HepG2 (cell line): ENCODE measurements at regions not wholly inside any gene's neighbourhood (a gene's known extent, or its start where the extent isn't known, plus 50 kb on each side); places are given as distances from the start of the nearest gene placed in this dataset.

ENCODE experiments used
- ATAC-seq: fragments of 200-7000 bp; cut with Tn5 transposase; 3 replicates; pipeline ENCODE4 v1.9.1; 2020; ENCODE audit warnings: mild to moderate bottlenecking, moderate library complexity
- BruUV-seq: library from RNA; stranded (reverse); fragments of 400-500 nt; replicated peaks from 2 replicates; lab custom pipeline; 2021; lab: Mats Ljungman, UMichigan
- CTCF ChIA-PET: fragments of 300-600 bp; formaldehyde crosslinking; extraction: SDS; loops from one replicate; lab custom pipeline; 2021; ENCODE audit warnings: low total read pairs, inconsistent platforms, low intra/inter-chr PET ratio; lab: Yijun Ruan, JAX
- POLR2A ChIA-PET: fragments of 350-600 bp; sonication (Branson Sonifier 250); formaldehyde crosslinking; loops from one replicate; lab custom pipeline; 2020; ENCODE audit warnings: antibody characterized with exemption, inconsistent platforms; lab: Yijun Ruan, JAX
- DNase-seq: peaks from one replicate; pipeline ENCODE4 v3.0.0-alpha.2; 2015; ENCODE audit warnings: low spot score
- FAIRE-seq: peaks from 3 replicates; lab custom pipeline; 2011; peaks lifted over from hg19 to GRCh38; lab: Jason Lieb, UNC
- H2AFZ ChIP-seq: one replicate; pipeline ENCODE4 v1.6.1; 2011; ENCODE audit warnings: low read length, inconsistent platforms
- H3K27ac ChIP-seq: fragments of 300-600 bp; 3 replicates; pipeline ENCODE4 v1.8.0; 2011; ENCODE audit warnings: mixed run types, mild to moderate bottlenecking, mixed read lengths, low read length, inconsistent platforms; ENCODE audit not compliant: insufficient read depth; ENCODE audit errors: extremely low read length
- H3K27me3 ChIP-seq, 2 experiments: fragments of 200-600 bp in 1 of 2; 2 replicates in 1 of 2; 3 replicates in 1 of 2; pipeline versions ENCODE4 v1.6.0 to v1.8.0; 2011; ENCODE audit warnings: low read length in 2 of 2, mild to moderate bottlenecking in 2 of 2, moderate library complexity in 2 of 2, inconsistent platforms in 1 of 2; ENCODE audit not compliant: insufficient read depth in 2 of 2, control insufficient read depth in 1 of 2
- H3K36me3 ChIP-seq, 2 experiments: fragments of 200-600 bp in 1 of 2; replicated peaks in 1 of 2; 2 replicates in 1 of 2; 3 replicates in 1 of 2; pipeline versions ENCODE4 v1.5.1 to v1.8.0; 2011; ENCODE audit warnings: low read length in 2 of 2, inconsistent platforms in 1 of 2; ENCODE audit not compliant: insufficient read depth in 2 of 2, control insufficient read depth in 1 of 2
- H3K4me1 ChIP-seq: 2 replicates; pipeline ENCODE4 v1.5.1; 2012; ENCODE audit warnings: low read length, inconsistent platforms; ENCODE audit not compliant: insufficient read depth
- H3K4me2 ChIP-seq: 2 replicates; pipeline ENCODE4 v1.6.0; 2011; ENCODE audit warnings: low read depth, low read length, inconsistent platforms
- H3K4me3 ChIP-seq, 3 experiments: fragments of 200-600 bp in 1 of 3; sonication (generic), shearing (Covaris generic) in 1 of 3; replicated peaks in 1 of 3; 2 replicates each; pipeline ENCODE4 v1.5.1; 2011 to 2016; ENCODE audit warnings: low read length in 3 of 3, inconsistent platforms in 2 of 3, low read depth in 2 of 3, mild to moderate bottlenecking in 2 of 3, control low read depth in 1 of 3, mixed read lengths in 1 of 3; ENCODE audit not compliant: insufficient read depth in 1 of 3
- H3K79me2 ChIP-seq: one replicate; pipeline ENCODE4 v1.6.1; 2011; ENCODE audit warnings: low read length, inconsistent platforms; ENCODE audit not compliant: insufficient read depth
- H3K9ac ChIP-seq: 2 replicates; pipeline ENCODE4 v1.6.0; 2011; ENCODE audit warnings: mild to moderate bottlenecking, low read depth, low read length, inconsistent platforms; ENCODE audit not compliant: insufficient read depth
- H3K9me3 ChIP-seq: 2 replicates; pipeline ENCODE4 v1.5.1; 2012; ENCODE audit warnings: mild to moderate bottlenecking, low read length
- H4K20me1 ChIP-seq: 2 replicates; pipeline ENCODE4 v1.6.0; 2011; ENCODE audit warnings: inconsistent platforms, mild to moderate bottlenecking, low read length, moderate library complexity; ENCODE audit not compliant: insufficient read depth
- ARID5B ChIP-seq: IDR thresholded peaks from 2 replicates; pipeline ENCODE4 v1.4.0; 2020; ENCODE audit warnings: mild to moderate bottlenecking, missing genetic modification reagents
- CCDC6 ChIP-seq: sonication (generic); formaldehyde crosslinking; IDR thresholded peaks from 2 replicates; pipeline ENCODE4 v1.8.1; 2022; ENCODE audit warnings: mild to moderate bottlenecking, missing genetic modification reagents, moderate library complexity
- CEBPG ChIP-seq: IDR thresholded peaks from 2 replicates; pipeline ENCODE4 v1.6.1; 2016
- HOXA7 ChIP-seq: sonication (generic); formaldehyde crosslinking; IDR thresholded peaks from 2 replicates; pipeline ENCODE4 v1.8.1; 2022; ENCODE audit warnings: mild to moderate bottlenecking, missing genetic modification reagents, moderate library complexity
- MBNL3 ChIP-seq: fragments of 250-450 bp; sonication (Bioruptor Pico); conservative IDR thresholded peaks from 2 replicates; pipeline ENCODE4 v1.8.0; 2022; ENCODE audit warnings: mild to moderate bottlenecking, inconsistent platforms
- MXD4 ChIP-seq: IDR thresholded peaks from 2 replicates; pipeline ENCODE4 v1.6.1; 2016; ENCODE audit warnings: mild to moderate bottlenecking, missing biosample characterization, missing genetic modification reagents
- ZBTB49 ChIP-seq: sonication (generic); formaldehyde crosslinking; IDR thresholded peaks from 2 replicates; pipeline ENCODE4 v1.4.0; 2020; ENCODE audit warnings: missing genetic modification reagents, borderline replicate concordance
- ZNF333 ChIP-seq: sonication (generic); formaldehyde crosslinking; IDR thresholded peaks from 2 replicates; pipeline ENCODE4 v1.4.0; 2020; ENCODE audit warnings: mild to moderate bottlenecking, missing genetic modification reagents, borderline replicate concordance
- ZNF687 ChIP-seq: sonication (generic); formaldehyde crosslinking; IDR thresholded peaks from 2 replicates; pipeline ENCODE4 v1.5.1; 2020; ENCODE audit warnings: mild to moderate bottlenecking, missing genetic modification reagents, moderate library complexity
- ZNF761 ChIP-seq: sonication (generic); formaldehyde crosslinking; conservative IDR thresholded peaks from 2 replicates; pipeline ENCODE4 v1.4.0; 2020; ENCODE audit warnings: mild to moderate bottlenecking, missing genetic modification reagents
- ZNF878 ChIP-seq: sonication (generic); formaldehyde crosslinking; IDR thresholded peaks from 2 replicates; pipeline ENCODE4 v1.8.1; 2023; ENCODE audit warnings: mild to moderate bottlenecking, missing genetic modification reagents, moderate library complexity
- ZNF879 ChIP-seq: sonication (generic); formaldehyde crosslinking; IDR thresholded peaks from 2 replicates; pipeline ENCODE4 v1.8.1; 2023; ENCODE audit warnings: missing genetic modification reagents
- WGBS: methylation state at CpG from one replicate; pipeline ENCODE4 v1.1.6; 2017; ENCODE audit warnings: low lambda C conversion rate; 5-methylcytosine and 5-hydroxymethylcytosine counted together
- in situ Hi-C: cut with HindIII; loops from 2 replicates; pipeline ENCODE4 v1.10.0; 2017; ENCODE audit warnings: low pct_unique_long_range_greater_than_20kb; ENCODE audit not compliant: extremely low pct_ligation_motif_present
- intact Hi-C: fragments of 100-400 bp; cut with micrococcal nuclease; formaldehyde crosslinking; loops from one replicate; pipeline ENCODE4 v1.10.0; 2022; ENCODE audit not compliant: unreplicated experiment

- ChIA-PET CTCF (no interaction called here), POLR2A (no interaction called here)
- Histone ChIP-seq H2AFZ (no peak overlapping the region), H3K27me3 (peaks cover 0 to 6% of the 10 kb centered on the region in 2 experiments; a peak in 1 of 5 replicates), H3K4me2 (no peak overlapping the region), H3K79me2 (no peaks in the 10 kb centered on the region), H4K20me1 (no peaks in the 10 kb centered on the region), H3K9ac (no peak overlapping the region), H3K4me3 (no peak overlapping the region), H3K4me1 (peaks cover 2% of the 10 kb centered on the region), H3K9me3 (no peaks in the 10 kb centered on the region), H3K27ac (no peak overlapping the region), H3K36me3 (no peaks in the 10 kb centered on the region)
- DNase-seq (no peak), FAIRE-seq (no peak), ATAC-seq (no peak)
- BruUV-seq = no TSS peak
- in situ Hi-C loops (no loop called here), intact Hi-C loops (no loop called here)
- 36% methylated on average over 5 of the region's 5 CpGs for WGBS
- TF ChIP-seq ZBTB49 = no peak
- TF ChIP-seq ZNF879 (CRISPR knock-in tag) = no peak
- no peak for TF ChIP-seq MXD4 (CRISPR knock-in tag)
- no peak for TF ChIP-seq HOXA7 (CRISPR knock-in tag)
- TF ChIP-seq CCDC6 (CRISPR knock-in tag) = no peak
- TF ChIP-seq MBNL3 (CRISPR knock-in tag) = no peak
- TF ChIP-seq ZNF878 (CRISPR knock-in tag) = no peak
- no peak for TF ChIP-seq ZNF761
- TF ChIP-seq ARID5B (CRISPR knock-in tag) = no peak
- TF ChIP-seq CEBPG = no peak
- TF ChIP-seq ZNF333 (CRISPR knock-in tag) = no peak
- TF ChIP-seq ZNF687 (CRISPR knock-in tag) = no peak
These were observed 277.6 kb downstream of the CLIC5 start for GRCh38 chr6:45738057-45738455.
